CD4-positive, alpha-beta T cell (primary cell): ENCODE measurements at regions not wholly inside any gene's neighbourhood (a gene's known extent, or its start where the extent isn't known, plus 50 kb on each side); places are given as distances from the start of the nearest gene placed in this dataset.

ENCODE experiments used
- ATAC-seq: fragments of 200-7000 bp; cut with Tn5 transposase; one replicate; pipeline ENCODE4 v1.10.0; 2022; ENCODE audit warnings: mild to moderate bottlenecking; ENCODE audit not compliant: poor library complexity
- CTCF ChIA-PET: fragments of 350-600 bp; sonication (Branson Sonifier 250); formaldehyde crosslinking; loops from one replicate; lab custom pipeline; 2021; ENCODE audit warnings: antibody characterized with exemption, inconsistent platforms; lab: Charles Lee
- POLR2A ChIA-PET: fragments of 350-600 bp; sonication (Branson Sonifier 250); formaldehyde crosslinking; loops from one replicate; lab custom pipeline; 2021; ENCODE audit warnings: antibody characterized with exemption, inconsistent platforms; lab: Charles Lee
- DNase-seq, 14 experiments: peaks; one replicate each; pipeline ENCODE4 v3.0.0-alpha.2; 2013 to 2020; ENCODE audit warnings: mixed read lengths in 2 of 14
- H3K27ac ChIP-seq, 2 donors: one replicate each; pipeline versions ENCODE4 v1.5.1 to v1.7.0; 2013; ENCODE audit warnings: low read length in 2 of 2, low read depth in 1 of 2, mild to moderate bottlenecking in 1 of 2
- H3K27me3 ChIP-seq, 2 experiments: 1 replicate in 1 of 2; 2 replicates in 1 of 2; pipeline versions ENCODE4 v1.6.1 to v1.7.0; 2013; ENCODE audit warnings: low read length in 2 of 2, control low read depth in 1 of 2, mild to moderate bottlenecking in 1 of 2, moderate library complexity in 1 of 2; ENCODE audit not compliant: insufficient read depth in 2 of 2, control insufficient read depth in 1 of 2
- H3K36me3 ChIP-seq: one replicate; pipeline ENCODE4 v1.6.1; 2013; ENCODE audit warnings: low read length, control low read depth; ENCODE audit not compliant: insufficient read depth
- H3K4me1 ChIP-seq: one replicate; pipeline ENCODE4 v1.6.1; 2013; ENCODE audit warnings: low read length, control low read depth; ENCODE audit not compliant: insufficient read depth
- H3K4me3 ChIP-seq: one replicate; pipeline ENCODE4 v1.5.1; 2013; ENCODE audit warnings: mild to moderate bottlenecking, low read length, moderate library complexity
- H3K9me3 ChIP-seq, 2 experiments: 1 replicate in 1 of 2; 2 replicates in 1 of 2; pipeline versions ENCODE4 v1.6.1 to v1.7.0; 2013; ENCODE audit warnings: low read length in 2 of 2, mild to moderate bottlenecking in 2 of 2, control low read depth in 1 of 2, moderate library complexity in 1 of 2; ENCODE audit not compliant: control insufficient read depth in 1 of 2, insufficient read depth in 1 of 2
- H3K27ac Mint-ChIP-seq: one replicate; pipeline ENCODE4 v1.8.0; 2020; ENCODE audit warnings: mixed read lengths
- H3K27me3 Mint-ChIP-seq: one replicate; pipeline ENCODE4 v1.8.0; 2021; ENCODE audit warnings: mixed read lengths
- H3K36me3 Mint-ChIP-seq: one replicate; pipeline ENCODE4 v1.8.0; 2021; ENCODE audit warnings: low read depth, mixed read lengths
- H3K4me1 Mint-ChIP-seq: one replicate; pipeline ENCODE4 v1.8.0; 2021; ENCODE audit warnings: low read depth, mixed read lengths
- H3K4me3 Mint-ChIP-seq: one replicate; pipeline ENCODE4 v1.8.0; 2020; ENCODE audit warnings: mild to moderate bottlenecking, mixed read lengths
- H3K9me3 Mint-ChIP-seq: one replicate; pipeline ENCODE4 v1.8.0; 2020; ENCODE audit warnings: mixed read lengths
- intact Hi-C, 2 experiments: fragments of 100-400 bp; cut with DNase I in 1 of 2; cut with micrococcal nuclease in 1 of 2; formaldehyde crosslinking; loops; one replicate each; pipeline versions ENCODE4 v1.15.1 to v1.9.0; 2023 to 2025; cut with DNase I, micrococcal nuclease
- TF ChIP-seq, protein P1 (sequence below): fragments of 200-600 bp; IDR thresholded peaks from one replicate; pipeline ENCODE4 v1.8.0; 2022; ENCODE audit warnings: antibody characterized with exemption, mild to moderate bottlenecking

DNA sequence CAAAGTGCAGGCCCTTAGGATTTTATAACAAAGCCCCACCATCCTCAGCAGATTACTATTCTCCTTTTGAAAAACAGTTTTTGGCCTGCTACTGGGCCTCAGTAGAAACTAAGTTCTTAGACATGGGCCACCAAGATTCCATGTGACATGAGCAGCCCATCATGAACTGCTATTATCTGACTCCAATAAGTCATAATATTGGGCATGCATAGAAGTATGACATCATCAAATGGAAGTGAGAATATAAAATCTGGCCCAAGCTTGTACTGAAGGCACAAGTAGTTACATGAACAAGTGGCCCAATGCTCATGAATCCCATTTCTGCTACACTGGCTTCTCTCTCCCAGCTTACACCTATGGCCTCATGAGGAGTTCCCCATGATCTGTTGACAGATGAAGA lies 404.8 kb downstream of the EPHA5 start:
- no peaks in the 10 kb centered on the region for H3K4me1 ChIP-seq
- DNase-seq (no peak), ATAC-seq (no peak)
- intact Hi-C loops, result no loop called here
- no peaks in the 10 kb centered on the region for H3K36me3 ChIP-seq
- ChIA-PET CTCF (no interaction called here), POLR2A (no interaction called here)
- no peaks in the 10 kb centered on the region for H3K4me1 Mint-ChIP-seq
- H3K27ac Mint-ChIP-seq, result no peak overlapping the region
- H3K27me3 ChIP-seq, result no peaks in the 10 kb centered on the region
- no peaks in the 10 kb centered on the region for H3K27me3 Mint-ChIP-seq
- no peak overlapping the region for H3K27ac ChIP-seq
- peaks cover 10% of the 10 kb centered on the region for H3K9me3 Mint-ChIP-seq
- no peaks in the 10 kb centered on the region for H3K9me3 ChIP-seq
- H3K4me3 ChIP-seq, result no peak overlapping the region
- TF ChIP-seq, protein P1, sequence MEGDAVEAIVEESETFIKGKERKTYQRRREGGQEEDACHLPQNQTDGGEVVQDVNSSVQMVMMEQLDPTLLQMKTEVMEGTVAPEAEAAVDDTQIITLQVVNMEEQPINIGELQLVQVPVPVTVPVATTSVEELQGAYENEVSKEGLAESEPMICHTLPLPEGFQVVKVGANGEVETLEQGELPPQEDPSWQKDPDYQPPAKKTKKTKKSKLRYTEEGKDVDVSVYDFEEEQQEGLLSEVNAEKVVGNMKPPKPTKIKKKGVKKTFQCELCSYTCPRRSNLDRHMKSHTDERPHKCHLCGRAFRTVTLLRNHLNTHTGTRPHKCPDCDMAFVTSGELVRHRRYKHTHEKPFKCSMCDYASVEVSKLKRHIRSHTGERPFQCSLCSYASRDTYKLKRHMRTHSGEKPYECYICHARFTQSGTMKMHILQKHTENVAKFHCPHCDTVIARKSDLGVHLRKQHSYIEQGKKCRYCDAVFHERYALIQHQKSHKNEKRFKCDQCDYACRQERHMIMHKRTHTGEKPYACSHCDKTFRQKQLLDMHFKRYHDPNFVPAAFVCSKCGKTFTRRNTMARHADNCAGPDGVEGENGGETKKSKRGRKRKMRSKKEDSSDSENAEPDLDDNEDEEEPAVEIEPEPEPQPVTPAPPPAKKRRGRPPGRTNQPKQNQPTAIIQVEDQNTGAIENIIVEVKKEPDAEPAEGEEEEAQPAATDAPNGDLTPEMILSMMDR, result no peak
- no peak overlapping the region for H3K4me3 Mint-ChIP-seq
- no peaks in the 10 kb centered on the region for H3K36me3 Mint-ChIP-seq

DNA sequence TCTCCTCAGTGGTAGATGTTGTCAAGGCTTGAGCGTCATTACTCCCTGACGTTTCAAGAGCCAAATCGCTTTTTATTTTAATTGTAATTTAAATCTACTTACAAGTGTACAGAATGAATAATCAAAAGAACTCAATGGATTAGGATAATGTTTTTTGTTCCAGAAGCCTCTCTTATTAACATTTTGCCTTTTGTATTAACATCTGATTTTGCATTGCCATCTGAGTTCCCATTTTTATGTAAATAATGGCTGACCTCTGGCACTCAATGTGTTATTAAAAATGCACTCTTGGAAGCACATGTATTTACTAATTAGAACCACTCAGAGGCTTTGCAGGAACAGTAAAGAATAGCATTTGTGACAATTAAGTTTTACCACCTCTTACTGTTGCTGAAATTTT lies 411.0 kb downstream of the EPHA5 start:
- Mint-ChIP-seq H3K27me3 (no peaks in the 10 kb centered on the region), H3K9me3 (no peaks in the 10 kb centered on the region), H3K36me3 (no peaks in the 10 kb centered on the region), H3K27ac (no peak overlapping the region), H3K4me1 (no peaks in the 10 kb centered on the region), H3K4me3 (no peak overlapping the region)
- H3K27ac ChIP-seq, result no peak overlapping the region
- intact Hi-C loops, result no loop called here
- no peaks in the 10 kb centered on the region for H3K36me3 ChIP-seq
- POLR2A ChIA-PET, result no interaction called here
- TF ChIP-seq, protein P1, result no peak
- H3K27me3 ChIP-seq, result no peaks in the 10 kb centered on the region
- H3K9me3 ChIP-seq, result no peaks in the 10 kb centered on the region
- ATAC-seq (no peak), DNase-seq (no peak)
- CTCF ChIA-PET, result no interaction called here
- no peak overlapping the region for H3K4me3 ChIP-seq
- H3K4me1 ChIP-seq, result no peaks in the 10 kb centered on the region

GRCh38 chr4:65250916-65251315 lies 419.4 kb downstream of the EPHA5 start:
- CTCF ChIA-PET, result no interaction called here
- Histone ChIP-seq H3K9me3 (no peaks in the 10 kb centered on the region), H3K4me1 (no peaks in the 10 kb centered on the region), H3K27me3 (no peaks in the 10 kb centered on the region), H3K27ac (no peak overlapping the region), H3K4me3 (no peak overlapping the region), H3K36me3 (no peaks in the 10 kb centered on the region)
- Mint-ChIP-seq H3K27ac (no peak overlapping the region), H3K36me3 (no peaks in the 10 kb centered on the region), H3K9me3 (peaks cover 2% of the 10 kb centered on the region), H3K4me1 (no peaks in the 10 kb centered on the region), H3K4me3 (no peak overlapping the region), H3K27me3 (no peaks in the 10 kb centered on the region)
- ATAC-seq, result no peak
- intact Hi-C loops, result no loop called here
- TF ChIP-seq, protein P1, result no peak
- DNase-seq, result no peak
- POLR2A ChIA-PET, result no interaction called here
